ENCODE measurements at regions not wholly inside any gene's neighbourhood (a gene's known extent, or its start where the extent isn't known, plus 50 kb on each side); places are given as distances from the start of the nearest gene placed in this dataset.

DNA sequence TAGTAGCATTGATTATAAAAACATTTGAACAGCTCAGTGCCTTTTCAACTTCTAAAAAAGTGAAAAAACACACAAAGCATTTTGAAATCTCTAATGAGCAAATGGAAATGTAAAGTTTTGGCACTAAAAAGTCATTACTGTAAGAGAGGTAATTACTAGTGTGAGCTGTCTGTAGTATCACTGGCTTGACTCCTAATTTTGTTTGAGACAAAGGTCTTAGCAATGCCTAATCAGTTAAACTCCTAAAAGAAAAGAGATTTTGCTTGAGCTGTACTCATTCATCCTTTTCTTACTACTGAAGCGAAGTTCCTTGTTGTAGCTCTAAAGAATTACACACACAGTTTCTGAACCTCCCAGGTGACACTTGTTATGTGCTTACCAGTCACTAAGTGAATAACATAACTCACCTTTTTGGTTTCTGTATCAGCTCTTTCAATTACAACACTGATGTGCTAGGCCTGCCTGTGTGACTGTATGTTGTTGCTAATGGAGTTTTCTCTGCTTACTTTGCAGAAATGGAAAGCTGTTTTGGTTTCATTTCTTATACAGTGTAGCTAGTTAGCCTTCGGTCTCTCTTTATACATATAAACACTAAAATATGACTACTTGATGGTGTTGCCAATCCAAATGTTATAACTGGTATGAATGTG lies 924.4 kb upstream of the TENM4 start:
- DNase-seq (ENCODE audit: low read depth in 2 of 2) = no peak

DNA sequence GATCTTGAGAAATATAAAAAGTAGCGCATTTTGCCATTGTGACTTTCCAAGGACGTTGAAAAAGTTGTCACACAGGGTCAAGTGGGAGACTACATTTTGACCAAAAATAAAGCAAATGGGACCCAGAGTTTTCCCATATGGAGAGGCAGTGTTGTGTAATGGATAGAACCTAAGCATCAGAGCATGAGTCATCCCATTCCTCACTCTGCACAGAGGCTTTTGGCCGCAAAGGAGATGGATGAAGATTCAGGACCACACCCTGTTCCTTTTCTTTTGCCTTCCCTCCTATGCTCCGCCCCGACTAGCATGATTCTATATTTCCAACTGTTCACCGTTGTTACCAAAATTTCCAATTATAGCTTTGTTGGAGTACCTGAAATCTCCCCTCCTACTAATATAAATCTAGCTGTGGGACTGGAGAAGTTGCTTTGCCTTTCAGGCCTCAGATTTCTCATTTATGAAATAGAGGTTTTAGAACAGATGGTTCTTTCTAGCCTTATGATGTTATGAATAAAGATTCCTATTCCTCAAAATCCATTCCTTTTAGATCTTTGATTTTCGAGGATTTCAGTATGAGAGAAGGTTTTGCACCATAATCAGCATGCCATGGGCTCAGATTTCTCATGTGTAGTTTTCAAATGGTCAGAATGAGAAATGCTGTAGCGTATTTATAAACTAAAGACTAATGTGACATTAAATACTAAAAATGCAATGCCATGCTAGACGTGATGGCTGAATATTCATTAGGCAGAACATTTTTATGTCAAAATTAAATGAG lies 921.9 kb upstream of the TENM4 start:
- no peak for DNase-seq (ENCODE audit: low read depth in 2 of 2)

DNA sequence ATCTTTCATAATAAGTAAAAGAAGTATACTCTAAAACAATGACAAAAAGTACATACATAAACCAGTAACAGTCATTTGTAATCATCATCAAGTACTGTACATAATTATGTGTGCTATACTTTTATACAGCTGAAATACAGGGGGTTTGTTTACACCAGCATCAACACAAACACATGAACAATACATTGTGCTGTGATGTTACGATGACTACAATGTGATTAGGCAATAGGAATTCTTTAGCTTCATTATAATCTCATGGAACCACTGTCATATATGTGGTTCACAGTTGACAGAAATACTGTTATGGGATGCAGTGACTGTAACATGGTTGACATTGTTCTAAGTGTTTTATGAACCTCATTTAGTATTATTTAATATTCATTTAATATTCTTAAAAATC lies 914.4 kb upstream of the TENM4 start:
- DNase-seq (ENCODE audit: low read depth in 2 of 2) = no peak

DNA sequence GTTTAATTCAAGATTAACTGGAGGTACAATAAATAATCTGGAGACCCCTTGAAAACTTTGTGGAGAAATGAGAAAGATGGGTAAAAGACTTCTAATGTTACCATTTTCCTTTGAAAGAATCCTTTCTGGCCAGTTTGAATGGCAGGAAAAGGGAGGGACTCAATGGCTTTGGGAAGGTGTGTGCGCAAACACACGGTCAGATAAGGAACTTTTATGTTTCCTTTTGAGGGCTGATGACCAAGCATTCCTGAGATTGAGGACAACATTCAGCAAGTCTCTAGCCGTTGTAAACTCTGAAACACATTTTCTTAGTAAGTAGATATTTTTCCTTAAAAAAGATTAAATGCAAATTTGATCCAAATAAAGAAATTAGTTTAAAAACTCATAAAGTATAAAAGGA lies 909.7 kb upstream of the TENM4 start:
- DNase-seq (ENCODE audit: low read depth in 2 of 2) = no peak

DNA sequence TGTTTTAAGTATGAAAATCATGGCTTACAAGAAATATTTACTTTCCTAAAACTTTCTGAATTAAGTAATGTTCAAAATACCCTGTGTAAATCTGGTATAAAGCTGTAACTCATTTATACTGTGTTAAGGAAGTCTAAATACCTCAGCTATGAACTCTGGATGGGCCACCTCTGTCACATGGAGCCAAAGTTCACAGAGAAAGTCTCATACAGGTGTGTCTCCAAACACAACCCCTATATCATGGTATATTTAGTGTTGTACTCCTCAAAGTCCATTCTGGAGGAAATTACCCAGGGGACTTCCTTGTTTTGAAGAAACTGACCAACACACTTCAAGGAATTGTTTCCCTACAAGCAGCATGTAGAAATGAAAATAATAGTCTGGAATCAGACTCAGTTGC lies 909.2 kb upstream of the TENM4 start:
- no peak for DNase-seq (ENCODE audit: low read depth in 2 of 2)

DNA sequence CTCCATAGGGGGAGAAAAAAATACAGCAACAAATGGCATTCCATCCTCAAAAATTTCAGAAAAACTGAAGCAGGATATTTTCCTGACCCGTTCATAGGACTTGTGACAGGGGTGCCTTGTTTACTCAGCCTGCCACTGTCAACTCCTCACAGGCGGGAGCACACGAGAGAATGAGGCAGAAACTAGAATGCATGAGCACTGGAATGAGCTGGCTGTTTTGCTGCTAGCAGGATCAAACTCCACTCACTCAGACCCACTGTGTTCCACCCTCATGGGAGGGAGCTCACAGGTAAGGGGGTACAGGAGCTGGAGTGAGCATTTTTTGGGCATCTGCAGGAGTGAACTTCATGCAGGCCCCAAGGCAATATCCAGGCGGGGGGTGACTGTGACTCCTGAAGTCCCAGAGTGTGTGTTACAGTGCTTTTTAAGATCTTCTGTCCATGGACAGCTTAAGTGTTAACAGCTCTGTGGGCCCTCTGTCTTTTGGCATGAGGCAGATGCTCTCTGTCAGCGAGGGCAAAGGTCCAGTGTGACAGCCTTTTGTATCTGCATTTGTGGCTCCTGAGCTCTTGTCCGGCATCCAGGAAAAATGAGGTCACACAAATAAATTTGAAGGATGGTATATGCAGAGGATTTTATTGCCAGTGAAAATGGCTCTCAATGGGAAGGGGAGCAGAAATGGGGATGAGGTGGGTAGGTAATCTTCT lies 905.7 kb upstream of the TENM4 start:
- no peak for DNase-seq (ENCODE audit: low read depth in 2 of 2)

DNA sequence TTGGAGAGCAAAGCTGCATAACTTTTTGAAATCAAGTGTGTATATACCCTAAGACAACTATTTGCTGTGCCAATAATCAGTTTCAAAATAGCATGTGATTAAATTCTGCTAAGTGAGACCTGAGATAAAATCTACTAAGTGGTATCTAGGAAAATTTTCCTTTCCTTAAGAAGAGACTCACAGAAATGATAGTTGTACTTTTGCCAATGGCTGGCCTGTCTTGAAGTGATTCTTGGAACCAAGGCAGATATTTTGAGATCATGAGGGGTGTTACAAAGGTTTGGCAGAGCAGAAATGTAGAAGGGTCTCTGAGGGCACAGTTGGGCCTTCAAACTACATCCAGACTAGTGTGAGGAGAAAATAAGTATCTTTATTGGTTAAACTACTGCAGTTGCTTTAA lies 902.6 kb upstream of the TENM4 start:
- no peak for DNase-seq (ENCODE audit: low read depth in 2 of 2)

DNA sequence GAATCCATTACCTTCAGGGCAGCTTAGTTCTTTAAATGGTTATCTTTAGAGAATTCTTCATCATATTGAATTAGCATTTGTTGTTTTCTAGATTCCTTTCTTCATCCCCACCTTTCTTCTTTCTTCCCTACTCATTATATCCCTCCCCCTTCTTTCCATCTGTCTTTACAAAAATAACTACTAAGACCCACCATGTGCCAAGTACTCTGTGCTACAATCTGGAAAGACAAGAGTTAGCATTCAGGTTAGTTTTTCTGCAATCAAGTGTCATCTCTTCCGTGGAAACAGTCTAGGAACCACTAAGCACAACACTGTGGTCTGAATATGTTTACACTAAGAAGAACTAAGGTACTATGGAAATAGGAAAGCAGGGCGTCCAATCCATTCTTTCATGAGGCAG lies 897.4 kb upstream of the TENM4 start:
- no peak for DNase-seq (ENCODE audit: low read depth in 2 of 2)

DNA sequence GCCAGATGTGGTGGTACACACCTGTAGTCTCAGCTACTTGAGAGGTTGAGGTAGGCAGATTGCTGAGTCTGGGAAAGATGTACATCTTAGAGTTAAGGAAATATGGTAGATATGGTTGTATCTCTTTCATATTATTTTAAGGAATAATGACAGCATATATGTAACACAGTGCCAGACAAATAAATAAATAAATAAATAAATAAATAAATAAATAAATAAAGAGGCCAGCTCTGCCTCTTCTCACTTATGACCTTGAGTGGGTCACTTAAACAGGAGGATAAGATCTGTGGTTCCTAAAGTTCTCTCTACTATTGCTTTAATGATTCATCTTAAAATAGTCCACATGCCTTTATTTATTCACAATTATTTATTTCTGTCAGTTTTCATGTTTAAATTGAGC lies 890.9 kb upstream of the TENM4 start:
- no peak for DNase-seq (ENCODE audit: low read depth in 2 of 2)

DNA sequence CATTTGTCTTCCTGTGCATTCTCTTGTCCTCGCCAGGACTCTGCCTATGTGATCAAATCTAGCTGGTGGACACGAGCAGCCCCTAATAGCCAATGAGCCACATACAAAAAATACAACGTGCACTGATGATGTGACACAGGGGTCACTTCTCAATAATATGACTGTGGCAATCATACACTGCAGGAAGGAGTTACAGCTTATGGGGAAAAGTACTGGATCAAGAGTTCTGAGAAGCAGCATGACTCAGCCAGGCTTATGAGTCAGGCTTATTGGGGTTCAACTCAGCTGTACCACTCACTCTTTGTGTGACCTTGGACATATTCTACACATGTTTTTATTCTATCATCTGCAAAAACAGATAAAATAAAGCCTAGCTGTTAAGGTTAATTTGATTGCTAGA lies 889.4 kb upstream of the TENM4 start:
- DNase-seq (ENCODE audit: low read depth in 2 of 2) = peak; percentile 6

DNA sequence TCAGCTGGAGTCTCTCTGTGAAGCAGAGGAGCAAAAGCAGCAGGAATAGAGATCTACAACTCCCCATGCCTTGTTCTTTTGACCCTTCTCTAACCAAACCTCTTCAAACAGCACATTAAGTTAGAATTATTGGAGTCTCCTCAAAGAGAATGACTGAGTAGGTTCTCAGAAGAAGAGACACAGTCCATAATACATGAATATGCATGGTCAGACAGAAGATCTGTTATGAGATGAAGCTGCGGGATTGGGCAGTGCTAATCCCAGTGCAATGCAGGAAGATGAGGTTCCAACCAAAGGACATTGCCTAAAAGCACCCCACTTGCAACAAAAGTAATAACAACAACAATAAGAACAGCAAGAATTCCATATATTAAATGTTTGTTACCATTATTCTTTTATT lies 887.9 kb upstream of the TENM4 start:
- DNase-seq (ENCODE audit: low read depth in 2 of 2) = no peak

DNA sequence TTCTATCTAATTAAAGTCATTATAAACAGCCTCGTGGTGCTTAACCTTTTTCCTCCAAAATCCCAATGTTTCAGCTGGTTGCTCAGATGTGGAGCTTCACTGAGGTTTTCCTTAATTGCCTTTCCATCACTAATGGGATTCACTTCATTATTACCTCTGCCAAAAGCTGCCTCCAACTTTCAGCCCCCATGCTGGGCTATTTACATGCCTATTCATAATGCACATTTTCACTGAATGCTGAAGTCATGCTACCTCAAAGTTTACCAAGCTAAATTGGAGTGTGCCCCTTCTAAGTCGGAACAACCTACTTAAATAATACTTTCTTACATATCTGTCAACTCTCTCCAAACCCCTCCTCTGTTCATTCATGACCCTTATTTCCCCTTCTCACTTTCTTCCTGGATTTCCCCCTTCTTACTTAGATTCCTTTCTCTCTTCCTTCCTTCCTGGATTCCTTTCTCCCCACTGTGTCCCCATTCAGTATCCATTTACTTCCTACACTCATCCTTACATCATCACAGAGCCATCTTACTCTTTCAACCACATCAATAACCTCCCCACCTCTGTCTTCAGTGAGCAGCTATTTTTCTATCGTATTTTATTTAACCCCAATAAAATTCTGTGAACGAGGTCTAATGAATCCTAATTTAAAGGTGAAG lies 887.3 kb upstream of the TENM4 start:
- no peak for DNase-seq (ENCODE audit: low read depth in 2 of 2)

DNA sequence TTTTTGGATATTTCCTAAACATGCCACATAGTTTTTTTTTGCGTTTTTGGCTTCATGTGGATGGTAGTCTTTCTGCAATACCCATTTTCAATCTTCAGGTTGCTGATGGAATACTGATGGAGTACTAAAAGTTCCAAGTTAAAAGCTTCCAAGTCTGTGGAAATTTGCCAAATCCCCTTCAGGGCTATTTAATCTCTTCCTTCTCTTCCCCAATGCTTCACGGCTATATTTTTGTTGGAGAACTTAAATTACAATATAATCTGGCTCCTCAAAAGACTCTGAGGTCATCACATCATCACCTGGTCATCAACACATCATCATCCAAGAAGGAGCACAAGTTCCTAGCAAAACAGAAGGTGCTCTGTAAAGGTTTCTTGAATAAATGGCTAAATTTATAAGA lies 881.0 kb upstream of the TENM4 start:
- DNase-seq (ENCODE audit: low read depth in 2 of 2) = no peak

DNA sequence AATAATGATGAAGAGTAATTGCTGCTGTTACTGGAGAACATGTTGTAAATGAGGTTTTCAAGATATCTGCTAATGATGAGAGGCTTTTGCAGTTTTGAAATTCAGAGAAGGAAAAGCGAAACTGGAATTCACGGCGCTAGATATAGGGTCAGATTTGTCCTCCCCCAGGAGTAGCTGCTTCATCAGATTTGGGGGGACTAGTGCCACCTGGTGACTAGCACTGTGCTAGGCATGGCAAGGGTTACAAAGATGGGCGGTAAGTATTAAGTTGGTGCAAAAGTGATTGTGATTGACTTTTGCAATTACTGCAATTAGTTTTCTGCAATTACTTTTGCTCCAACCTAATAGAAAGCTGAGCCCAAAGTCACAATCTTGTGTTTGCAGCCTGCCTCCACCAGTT lies 879.9 kb upstream of the TENM4 start:
- no peak for DNase-seq (ENCODE audit: low read depth in 2 of 2)

DNA sequence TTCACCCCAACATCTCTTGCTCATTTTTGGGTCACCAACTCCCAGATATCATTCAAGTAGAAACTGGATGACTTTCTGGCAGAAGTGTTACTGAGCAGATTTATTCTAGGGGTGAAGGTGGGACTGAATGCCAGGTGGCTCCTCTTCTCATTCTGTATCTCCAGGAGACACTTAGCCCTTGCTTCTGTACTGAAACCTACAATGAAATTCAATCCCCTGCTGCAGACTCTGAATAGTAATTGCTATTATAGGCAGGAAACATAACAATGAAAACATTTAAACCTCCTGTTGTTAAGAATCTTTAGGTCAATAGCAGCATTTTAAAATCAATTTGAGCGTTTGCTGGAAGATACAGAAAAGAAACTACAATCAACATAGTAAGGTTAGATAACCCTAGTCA lies 879.4 kb upstream of the TENM4 start:
- no peak for DNase-seq (ENCODE audit: low read depth in 2 of 2)

DNA sequence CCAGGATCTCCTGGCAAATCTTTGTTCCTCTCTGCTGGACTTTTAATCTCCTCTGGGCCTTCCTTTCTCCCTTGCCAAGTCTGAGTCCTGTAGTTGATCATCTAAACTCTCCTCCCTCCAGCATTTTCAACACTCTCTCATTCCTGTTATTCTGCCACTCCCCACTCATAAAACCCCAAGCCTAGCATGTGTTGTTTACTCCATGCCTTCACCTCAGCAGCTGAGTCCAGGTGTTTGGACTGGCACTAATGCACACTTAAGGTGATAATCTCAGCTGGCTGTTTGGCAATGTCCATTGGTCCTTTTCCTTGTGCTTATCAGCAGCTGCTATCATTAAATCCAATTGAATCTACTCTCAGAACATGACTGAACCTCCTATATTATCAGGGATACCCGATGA lies 876.8 kb upstream of the TENM4 start:
- no peak for DNase-seq (ENCODE audit: low read depth in 2 of 2)

DNA sequence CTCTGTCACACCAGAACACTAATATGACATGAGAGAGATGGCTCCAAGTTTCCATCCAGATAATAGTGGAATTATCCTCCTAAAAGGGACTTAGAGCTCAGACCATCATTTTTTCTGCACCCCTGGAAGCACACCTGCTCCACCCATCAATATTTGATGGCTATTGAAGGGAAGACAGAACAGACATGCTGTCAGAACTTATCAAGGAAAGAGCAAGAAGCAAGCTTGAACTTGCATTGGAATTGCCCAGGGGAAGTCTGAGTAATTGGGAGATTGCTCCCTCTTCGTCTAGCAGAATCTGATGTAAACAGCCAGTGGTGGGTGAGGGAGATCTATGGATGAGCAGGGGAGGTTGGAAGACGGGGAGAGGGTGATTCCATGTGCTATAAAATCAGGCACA lies 874.4 kb upstream of the TENM4 start:
- no peak for DNase-seq (ENCODE audit: low read depth in 2 of 2)

DNA sequence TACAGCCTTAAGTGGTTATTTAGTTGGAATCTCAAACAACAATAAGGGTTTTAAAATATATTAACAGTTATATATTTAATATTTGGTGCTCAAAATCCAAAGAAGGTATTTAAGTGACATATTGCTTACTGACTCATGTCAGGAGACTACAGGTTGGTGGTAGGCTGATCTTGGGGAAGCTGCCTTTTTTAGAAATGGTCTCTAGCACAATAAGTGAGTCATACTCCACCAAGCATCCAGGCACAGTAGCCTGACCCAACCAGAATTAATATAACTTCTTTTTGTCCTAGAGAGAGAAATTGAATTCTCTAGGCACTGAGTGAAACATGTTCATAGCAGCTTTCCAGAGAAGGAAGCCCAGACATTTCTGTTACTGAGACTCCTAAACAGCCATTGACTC lies 868.5 kb upstream of the TENM4 start:
- no peak for DNase-seq (ENCODE audit: low read depth in 2 of 2)

DNA sequence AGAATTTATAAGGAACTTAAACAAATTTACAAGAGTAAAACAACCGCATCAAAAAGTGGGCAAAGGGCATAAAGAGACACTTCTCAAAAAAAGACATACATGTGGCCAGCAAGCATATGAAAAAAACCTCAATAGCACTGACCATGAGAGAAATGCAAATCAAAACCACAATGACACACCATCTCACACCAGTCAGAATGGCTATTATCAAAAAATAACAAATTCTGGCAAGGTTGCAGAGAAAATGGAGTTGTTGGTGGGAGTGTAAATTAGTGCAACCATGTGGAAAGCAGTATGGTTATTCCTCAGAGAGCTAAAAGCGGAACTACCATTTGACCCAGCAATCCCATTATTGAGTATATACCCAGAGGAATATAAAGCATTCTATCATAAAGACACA lies 866.8 kb upstream of the TENM4 start:
- DNase-seq (ENCODE audit: low read depth in 2 of 2) = no peak

DNA sequence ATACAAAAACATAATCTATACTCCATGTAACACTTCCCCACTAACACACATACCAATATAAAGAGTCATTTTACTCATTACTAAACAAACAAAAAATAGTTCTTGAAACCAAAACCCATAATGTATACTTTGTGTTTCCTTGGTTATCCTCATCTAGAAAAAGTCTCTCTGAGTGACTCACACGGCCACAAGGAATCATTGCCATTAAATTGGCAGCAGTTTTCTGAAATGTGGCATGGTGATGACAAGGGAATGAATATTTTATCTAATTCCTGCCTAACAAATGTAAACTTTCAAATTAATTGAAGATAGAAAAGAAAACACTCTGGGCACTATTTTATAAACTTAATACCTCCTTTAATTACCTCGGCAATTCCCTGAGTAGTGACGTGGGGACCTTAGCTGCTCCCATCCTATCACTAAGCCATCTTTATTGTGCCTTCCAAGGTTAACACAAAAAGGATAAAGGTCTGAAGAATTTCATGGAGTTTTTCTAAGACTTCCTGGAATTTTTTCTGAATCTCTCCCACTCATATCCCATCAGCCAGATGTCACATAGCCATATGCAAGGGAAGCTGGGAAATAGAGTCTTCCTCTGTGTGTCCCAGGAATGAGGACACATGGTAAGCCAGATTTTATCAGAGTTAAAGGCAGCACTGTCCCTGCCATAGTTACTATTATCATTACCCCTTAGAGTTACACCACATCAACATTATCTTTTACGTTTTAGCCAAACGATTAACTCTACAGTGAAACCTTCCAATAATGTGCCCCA lies 857.2 kb upstream of the TENM4 start:
- peak; percentile 67 to 68 for DNase-seq (ENCODE audit: low read depth in 2 of 2)

DNA sequence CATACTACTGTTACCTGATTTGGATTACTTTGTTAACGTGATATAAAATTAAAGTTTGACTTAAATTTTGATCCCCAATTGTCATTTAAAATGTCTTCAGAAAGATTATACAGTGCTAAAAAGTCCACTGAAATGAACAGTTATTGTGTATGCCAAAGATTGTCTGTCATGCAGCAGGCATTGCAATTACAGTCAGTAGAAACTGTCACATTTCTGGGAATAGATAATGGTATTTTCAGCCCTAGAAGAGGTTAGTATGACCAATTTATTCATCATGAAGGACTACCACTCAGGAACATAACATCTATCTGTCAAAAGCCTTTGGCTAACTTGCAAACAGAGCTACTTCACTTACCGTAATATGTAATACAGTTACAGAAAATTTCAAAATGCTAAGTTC lies 852.5 kb upstream of the TENM4 start:
- DNase-seq (ENCODE audit: low read depth in 2 of 2) = no peak

Data from fibroblast of skin of left biceps (primary cell).